ENCODE measurements at regions not wholly inside any gene's neighbourhood (a gene's known extent, or its start where the extent isn't known, plus 50 kb on each side); places are given as distances from the start of the nearest gene placed in this dataset.

DNA sequence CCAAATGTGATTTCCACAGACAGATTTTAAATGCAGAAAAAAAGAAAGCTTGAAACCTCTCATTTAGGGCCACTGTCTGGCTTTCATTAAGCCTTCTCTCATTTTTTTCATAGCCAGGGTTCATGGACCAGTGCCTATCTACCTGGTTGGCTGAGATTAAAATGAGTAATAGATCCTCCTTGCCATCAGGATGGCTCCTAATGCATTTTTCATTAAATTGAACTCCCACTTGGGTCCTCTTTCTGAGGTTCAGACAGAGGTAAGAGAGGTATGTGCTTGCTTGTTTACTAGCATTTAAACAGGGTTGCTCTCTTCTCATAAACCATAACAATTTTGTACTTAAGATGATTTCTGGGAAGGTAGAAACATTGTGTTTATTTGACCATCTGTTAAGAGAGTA is 473.0 kb downstream of the TBC1D4 start:
- H3K4me1 Mint-ChIP-seq, result no peaks in the 10 kb centered on the region
- no peaks in the 10 kb centered on the region for H3K36me3 Mint-ChIP-seq
- peaks cover 3% of the 10 kb centered on the region for H3K27me3 Mint-ChIP-seq
- no peaks in the 10 kb centered on the region for H3K9me3 Mint-ChIP-seq
- no peak for DNase-seq
- no peak overlapping the region for H3K4me3 Mint-ChIP-seq
- H3K27ac Mint-ChIP-seq, result no peak overlapping the region

DNA sequence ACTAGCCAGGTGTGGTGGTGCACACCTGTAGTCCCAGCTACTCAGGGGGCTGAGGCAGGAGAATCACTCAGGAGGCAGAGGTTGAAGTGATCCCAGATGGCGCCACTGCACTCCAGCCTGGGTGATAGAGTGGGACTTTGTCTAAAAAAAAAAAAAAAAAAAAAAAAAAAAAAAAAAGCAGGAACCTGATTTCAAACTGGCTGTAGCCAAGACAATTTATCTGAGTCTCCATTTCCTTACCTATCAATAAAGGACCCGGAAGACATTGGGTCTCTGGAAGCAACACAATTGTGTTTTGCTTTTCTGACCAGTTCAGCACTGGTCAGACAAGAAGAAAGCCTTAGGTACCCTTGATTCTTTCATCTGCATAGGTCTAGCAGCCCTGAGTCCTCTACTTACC is 491.0 kb downstream of the TBC1D4 start:
- Mint-ChIP-seq H3K4me3 (no peak overlapping the region), H3K4me1 (no peaks in the 10 kb centered on the region), H3K27me3 (no peaks in the 10 kb centered on the region), H3K36me3 (no peaks in the 10 kb centered on the region), H3K9me3 (no peaks in the 10 kb centered on the region), H3K27ac (no peak overlapping the region)
- no peak for DNase-seq

DNA sequence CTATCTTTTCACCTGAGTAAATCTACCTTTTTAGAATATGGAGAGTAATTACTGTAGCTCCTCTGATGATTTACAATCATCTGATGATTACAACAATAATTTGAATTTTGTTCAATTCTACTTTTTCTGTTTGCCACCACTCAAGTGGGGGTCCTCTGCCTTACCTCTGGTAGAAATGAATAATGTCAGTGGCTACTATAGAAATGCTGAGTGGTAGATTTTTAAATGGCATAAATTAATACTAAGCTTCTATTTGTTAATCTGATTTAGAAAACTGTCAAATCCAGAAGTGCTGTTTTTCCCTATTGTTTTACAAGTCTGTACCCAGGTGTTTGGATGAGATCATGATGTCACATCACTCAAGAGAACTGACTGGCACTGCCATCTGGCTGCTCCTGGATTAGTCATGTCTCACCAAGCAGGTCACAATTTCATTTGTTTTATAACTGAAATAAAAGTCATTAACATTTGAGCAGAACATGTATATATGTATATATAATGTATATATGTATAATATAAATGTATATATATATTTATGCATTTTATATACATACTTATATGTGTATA is 494.8 kb downstream of the TBC1D4 start:
- Mint-ChIP-seq H3K4me3 (no peak overlapping the region), H3K27ac (no peak overlapping the region), H3K36me3 (no peaks in the 10 kb centered on the region), H3K27me3 (no peaks in the 10 kb centered on the region), H3K9me3 (no peaks in the 10 kb centered on the region), H3K4me1 (no peaks in the 10 kb centered on the region)
- no peak for DNase-seq

DNA sequence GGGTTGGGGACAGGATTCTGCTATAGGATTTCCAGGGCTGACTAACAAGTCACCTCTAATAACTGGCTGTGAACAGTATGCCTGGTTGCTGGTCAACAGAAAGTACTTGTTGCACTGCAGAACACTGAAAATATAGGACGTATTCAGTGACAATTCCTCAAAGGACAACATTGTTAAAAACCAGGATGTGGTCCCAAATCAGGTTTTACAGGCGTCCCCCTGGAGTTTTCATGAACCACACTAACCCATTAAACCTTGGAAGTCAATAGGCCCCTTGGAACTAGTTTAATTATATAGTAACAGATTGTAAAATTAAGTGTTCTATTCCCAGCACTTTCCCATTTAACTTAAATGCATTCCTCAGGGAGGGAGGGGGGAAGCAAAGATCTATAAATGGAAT is 495.4 kb downstream of the TBC1D4 start:
- no peaks in the 10 kb centered on the region for H3K27me3 Mint-ChIP-seq
- no peak overlapping the region for H3K27ac Mint-ChIP-seq
- H3K4me1 Mint-ChIP-seq, result no peaks in the 10 kb centered on the region
- H3K9me3 Mint-ChIP-seq, result no peaks in the 10 kb centered on the region
- DNase-seq, result no peak
- H3K36me3 Mint-ChIP-seq, result no peaks in the 10 kb centered on the region
- H3K4me3 Mint-ChIP-seq, result no peak overlapping the region

DNA sequence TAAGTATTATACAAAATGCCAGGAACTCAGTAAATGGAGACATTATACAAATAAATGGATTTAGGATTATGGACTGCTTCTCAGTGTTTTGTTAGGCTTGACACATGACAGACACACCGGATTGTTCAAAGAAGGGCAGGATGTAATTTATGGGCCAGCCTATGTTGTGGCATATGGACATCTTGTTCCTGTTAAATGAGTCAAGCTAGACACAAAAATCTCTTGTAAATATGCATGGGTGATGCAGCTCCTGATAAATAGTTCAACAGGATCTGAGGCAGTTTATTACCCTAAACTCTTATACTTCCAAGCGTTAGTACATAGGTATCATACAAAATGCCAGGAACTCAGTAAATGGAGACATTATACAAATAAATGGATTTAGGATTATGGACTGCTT is 502.3 kb downstream of the TBC1D4 start:
- Mint-ChIP-seq H3K4me1 (no peaks in the 10 kb centered on the region), H3K27ac (no peak overlapping the region), H3K27me3 (peaks cover 3% of the 10 kb centered on the region), H3K36me3 (no peaks in the 10 kb centered on the region), H3K4me3 (no peak overlapping the region), H3K9me3 (no peaks in the 10 kb centered on the region)
- no peak for DNase-seq

DNA sequence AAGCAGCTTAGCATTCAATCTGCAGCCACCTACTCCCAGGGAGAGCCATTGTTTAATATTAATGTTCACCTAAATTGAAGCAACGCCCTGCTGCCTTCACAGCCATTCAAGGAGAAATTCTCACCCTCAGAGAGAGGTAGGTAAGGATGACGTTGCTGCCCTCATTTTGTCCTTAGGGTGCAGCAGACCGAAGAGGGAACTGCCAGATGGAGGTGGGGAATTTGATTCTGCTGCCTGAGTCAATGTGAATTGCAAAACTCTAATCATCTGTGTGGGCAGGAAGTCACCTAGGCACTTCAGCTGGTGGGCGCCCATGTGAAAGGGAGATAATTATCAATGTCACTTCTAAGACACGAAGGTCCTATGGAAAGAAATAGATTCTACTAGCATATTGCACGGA is 503.4 kb downstream of the TBC1D4 start:
- no peak overlapping the region for H3K27ac Mint-ChIP-seq
- H3K36me3 Mint-ChIP-seq, result no peaks in the 10 kb centered on the region
- H3K4me1 Mint-ChIP-seq, result no peaks in the 10 kb centered on the region
- no peak for DNase-seq
- peaks cover 4% of the 10 kb centered on the region for H3K27me3 Mint-ChIP-seq
- H3K4me3 Mint-ChIP-seq, result no peak overlapping the region
- no peaks in the 10 kb centered on the region for H3K9me3 Mint-ChIP-seq

DNA sequence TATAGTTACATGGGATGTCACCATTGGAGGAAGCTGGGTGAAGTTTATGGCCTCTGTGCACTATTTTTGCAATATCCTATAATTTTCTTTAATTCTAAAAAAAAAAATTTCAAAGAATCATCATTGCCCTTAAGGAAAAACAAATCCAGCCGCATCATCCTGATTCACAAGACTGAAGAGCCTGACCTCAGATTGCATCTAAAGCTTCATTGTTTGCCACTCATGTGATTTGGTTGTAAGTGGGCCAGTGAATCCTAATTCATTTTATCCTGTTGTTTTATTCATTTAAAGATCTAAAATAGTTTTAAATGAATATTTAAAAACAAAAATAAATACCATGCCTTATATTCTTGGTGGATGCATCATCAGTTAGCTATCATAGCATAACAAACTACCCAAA is 504.5 kb downstream of the TBC1D4 start:
- no peak for DNase-seq
- peaks cover 7% of the 10 kb centered on the region for H3K27me3 Mint-ChIP-seq
- no peak overlapping the region for H3K4me3 Mint-ChIP-seq
- no peak overlapping the region for H3K27ac Mint-ChIP-seq
- no peaks in the 10 kb centered on the region for H3K4me1 Mint-ChIP-seq
- H3K9me3 Mint-ChIP-seq, result no peaks in the 10 kb centered on the region
- no peaks in the 10 kb centered on the region for H3K36me3 Mint-ChIP-seq

DNA sequence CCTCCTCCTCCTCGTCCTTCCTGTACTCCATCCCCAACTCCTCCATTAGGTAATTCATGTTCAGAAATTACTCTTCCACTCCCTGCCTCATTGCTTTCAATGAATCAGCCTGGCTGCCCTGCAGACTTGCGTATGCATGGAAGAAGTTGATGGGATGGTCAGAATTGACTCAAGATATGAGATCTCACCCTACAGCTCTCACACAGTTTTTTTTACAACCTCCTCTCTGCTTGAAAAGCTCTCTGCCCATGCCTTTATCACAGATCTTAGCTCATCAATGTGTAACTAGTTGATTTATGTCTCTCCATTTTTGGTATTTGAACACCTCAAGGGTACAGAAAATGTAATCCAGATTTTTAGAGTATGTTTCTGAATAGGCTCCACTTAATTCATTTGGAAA is 506.9 kb downstream of the TBC1D4 start:
- Mint-ChIP-seq H3K27me3 (peaks cover 7% of the 10 kb centered on the region), H3K4me3 (no peak overlapping the region), H3K27ac (no peak overlapping the region), H3K9me3 (no peaks in the 10 kb centered on the region), H3K4me1 (no peaks in the 10 kb centered on the region), H3K36me3 (no peaks in the 10 kb centered on the region)
- no peak for DNase-seq

DNA sequence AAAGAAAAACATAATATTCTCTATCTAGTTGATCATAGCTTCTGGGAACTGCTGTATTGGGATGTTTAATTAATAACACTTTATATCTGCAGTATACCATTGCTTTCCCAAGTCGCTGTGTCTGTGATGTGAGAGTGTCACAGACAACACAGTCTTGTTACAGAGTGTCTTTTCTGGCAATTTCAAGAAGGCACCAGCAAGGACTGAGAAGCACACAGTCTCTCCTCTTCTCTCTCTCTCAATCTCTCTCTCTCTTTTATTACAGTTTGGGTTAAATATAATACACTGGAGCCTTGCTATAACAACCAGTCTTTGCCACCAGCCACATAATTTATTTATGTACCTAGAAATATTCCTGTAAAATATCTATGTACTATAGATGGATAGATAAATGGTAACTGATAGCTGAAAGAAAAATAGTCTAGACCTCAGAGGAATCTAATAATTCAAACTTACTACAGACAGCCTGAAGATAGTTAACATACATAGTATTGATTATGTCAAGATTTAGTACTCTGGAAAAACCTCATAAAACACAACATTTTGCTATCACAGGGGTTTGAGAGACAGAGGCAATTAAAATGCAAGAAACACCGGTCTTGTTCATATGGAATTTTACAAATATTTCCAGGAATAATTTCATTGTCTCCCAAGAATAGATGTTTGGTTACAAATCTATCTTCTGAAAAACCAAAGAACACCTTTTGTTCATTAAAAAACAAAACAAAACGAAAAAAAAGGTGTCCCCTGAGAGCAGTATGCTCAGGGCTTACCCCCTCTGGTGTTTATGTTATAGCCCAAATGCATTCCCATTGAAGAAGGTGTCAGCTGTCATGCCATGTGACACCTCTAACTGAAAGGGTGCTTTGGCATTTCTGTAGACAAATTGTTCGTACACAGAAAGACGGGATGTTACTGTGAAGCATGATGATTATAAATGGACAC is 507.8 kb downstream of the TBC1D4 start:
- Mint-ChIP-seq H3K4me1 (no peaks in the 10 kb centered on the region), H3K27ac (no peak overlapping the region), H3K36me3 (no peaks in the 10 kb centered on the region), H3K4me3 (no peak overlapping the region), H3K27me3 (peaks cover 7% of the 10 kb centered on the region), H3K9me3 (no peaks in the 10 kb centered on the region)
- no peak for DNase-seq

DNA sequence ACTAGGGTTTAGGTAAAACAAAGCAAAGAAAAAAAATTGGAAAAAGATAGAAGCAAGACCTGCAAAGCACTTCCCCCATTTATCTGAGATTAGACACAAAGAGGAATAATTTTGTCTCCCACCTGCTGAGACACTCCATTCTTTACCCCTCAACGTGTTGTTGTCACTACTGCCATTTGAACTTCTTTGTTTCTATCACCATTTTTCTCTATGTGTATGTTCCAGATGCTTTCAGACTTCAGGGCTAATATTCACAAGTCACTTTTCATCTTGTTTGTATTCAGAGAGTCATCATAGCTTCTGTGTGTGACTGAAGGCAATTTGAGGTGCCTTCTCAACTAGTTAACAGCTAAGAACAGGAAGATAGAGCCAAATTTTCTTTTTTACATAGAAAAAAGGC is 512.5 kb downstream of the TBC1D4 start:
- Mint-ChIP-seq H3K36me3 (no peaks in the 10 kb centered on the region), H3K9me3 (no peaks in the 10 kb centered on the region), H3K4me1 (no peaks in the 10 kb centered on the region), H3K4me3 (no peak overlapping the region), H3K27me3 (peaks cover 5% of the 10 kb centered on the region), H3K27ac (no peak overlapping the region)
- DNase-seq, result no peak

DNA sequence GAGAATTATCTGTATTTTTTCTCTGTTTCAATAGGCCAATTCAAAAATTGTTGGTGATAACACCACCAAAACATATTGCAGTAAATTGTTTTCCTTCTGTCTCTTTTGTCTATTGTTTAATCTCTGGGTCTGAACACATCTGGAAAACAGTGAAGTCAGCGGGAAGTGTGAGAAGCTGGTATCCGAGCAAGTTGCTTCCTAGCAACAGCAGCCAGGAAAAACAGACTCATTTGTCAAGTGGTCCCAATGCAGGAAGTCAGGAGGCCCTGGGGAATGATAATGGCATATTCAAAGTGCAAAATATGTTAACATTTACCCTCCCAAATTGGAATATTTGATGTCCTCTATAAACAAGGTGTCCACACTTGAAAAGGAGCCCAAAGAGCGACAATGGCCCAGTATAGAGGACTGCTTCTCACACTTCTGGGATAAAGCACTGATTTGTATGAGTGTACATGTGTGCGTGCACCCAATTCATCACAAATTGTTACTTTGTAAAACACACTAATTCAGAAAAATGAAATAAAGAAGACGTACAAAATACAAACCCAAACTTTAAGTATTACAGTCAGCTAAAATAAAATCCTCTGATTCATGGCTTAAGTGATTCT is 515.0 kb downstream of the TBC1D4 start:
- no peaks in the 10 kb centered on the region for H3K36me3 Mint-ChIP-seq

DNA sequence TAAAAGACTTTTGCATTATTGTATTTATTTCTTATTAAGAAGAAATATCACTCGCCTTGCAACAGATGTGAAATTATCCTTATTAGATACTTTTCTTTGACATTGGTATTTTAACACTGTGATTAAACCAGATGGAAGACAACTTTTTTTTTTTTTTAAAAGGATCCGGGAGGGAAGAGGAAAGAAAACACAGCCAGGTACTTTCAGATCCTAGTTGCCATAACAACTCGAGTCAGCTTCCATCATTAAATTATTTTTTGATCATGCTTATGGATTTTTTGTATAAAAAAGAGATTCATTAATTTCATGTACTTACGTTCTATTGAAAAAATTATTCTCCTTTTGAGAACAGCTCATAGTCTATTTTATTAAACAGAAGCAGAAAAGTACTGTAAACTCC is 515.7 kb downstream of the TBC1D4 start:
- Mint-ChIP-seq H3K36me3 (no peaks in the 10 kb centered on the region), H3K9me3 (no peaks in the 10 kb centered on the region), H3K27ac (no peak overlapping the region), H3K27me3 (peaks cover 4% of the 10 kb centered on the region), H3K4me3 (no peak overlapping the region), H3K4me1 (no peaks in the 10 kb centered on the region)
- DNase-seq, result no peak

More for the DNA sequence above, 515.0 kb downstream of the TBC1D4 start:
- H3K27me3 Mint-ChIP-seq, result peaks cover 2% of the 10 kb centered on the region
- no peak overlapping the region for H3K4me3 Mint-ChIP-seq
- H3K4me1 Mint-ChIP-seq, result no peaks in the 10 kb centered on the region
- no peak for DNase-seq
- H3K9me3 Mint-ChIP-seq, result no peaks in the 10 kb centered on the region
- no peak overlapping the region for H3K27ac Mint-ChIP-seq

DNA sequence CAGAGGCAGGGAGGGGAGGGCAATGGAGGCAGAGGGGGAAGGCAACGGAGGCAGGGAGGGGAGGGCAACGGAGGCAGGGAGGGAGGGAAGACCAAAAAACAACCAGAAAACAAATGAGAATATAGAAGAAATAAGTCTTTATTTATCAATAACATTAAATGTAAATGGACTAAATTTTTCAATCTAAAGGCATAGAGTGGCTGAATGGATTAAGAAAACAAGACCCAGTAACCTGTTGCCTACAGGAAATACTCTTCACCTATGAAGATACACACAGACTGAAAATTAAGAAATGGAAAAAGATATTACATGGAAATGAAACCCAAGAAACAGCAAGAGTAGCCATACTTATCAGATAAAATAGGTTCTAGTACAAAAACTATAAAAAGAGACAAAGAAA is 536.3 kb downstream of the TBC1D4 start:
- Mint-ChIP-seq H3K4me1 (no peaks in the 10 kb centered on the region), H3K9me3 (peaks cover 22% of the 10 kb centered on the region), H3K27ac (no peak overlapping the region), H3K27me3 (no peaks in the 10 kb centered on the region), H3K4me3 (no peak overlapping the region), H3K36me3 (peaks cover 2% of the 10 kb centered on the region)
- DNase-seq, result no peak

DNA sequence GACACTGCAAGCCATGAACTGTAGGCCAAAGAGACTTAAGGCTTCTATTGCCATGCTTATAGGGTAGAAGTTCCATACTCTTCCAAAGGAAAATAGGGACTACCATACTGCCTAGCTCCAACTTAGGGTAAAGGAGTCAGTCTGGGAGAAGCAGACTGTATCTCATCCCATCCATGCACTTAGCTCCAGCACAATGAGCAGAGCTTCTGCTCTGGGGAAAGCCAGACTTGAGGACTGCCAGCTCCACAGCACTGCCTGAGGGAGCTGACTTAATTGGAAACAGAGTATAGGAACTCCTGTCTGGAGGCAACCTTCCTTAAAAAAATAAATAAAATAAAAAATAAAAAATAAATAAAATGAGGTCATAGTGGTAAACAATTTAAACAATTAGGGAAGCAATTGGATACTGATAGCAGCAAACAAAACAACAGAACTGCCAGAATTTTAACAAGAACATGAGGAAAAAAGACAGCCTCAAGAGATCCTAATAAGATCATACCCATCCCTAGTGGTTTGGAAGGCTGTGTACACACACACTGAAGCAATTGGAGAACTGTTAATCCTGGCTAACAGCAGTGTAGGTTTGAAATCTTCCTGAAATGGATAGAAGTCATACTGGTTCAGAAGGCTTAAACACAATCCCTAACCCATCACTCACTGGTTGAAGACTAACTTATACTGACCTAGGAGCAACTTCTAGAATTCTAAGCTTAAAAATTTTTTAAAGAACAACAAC is 550.1 kb downstream of the TBC1D4 start:
- Mint-ChIP-seq H3K27ac (no peak overlapping the region), H3K4me3 (no peak overlapping the region), H3K27me3 (peaks cover 8% of the 10 kb centered on the region), H3K36me3 (no peaks in the 10 kb centered on the region), H3K4me1 (no peaks in the 10 kb centered on the region), H3K9me3 (peaks cover 1% of the 10 kb centered on the region)
- no peak for DNase-seq

Data from activated naive CD8-positive, alpha-beta T cell treated with anti-CD3 and anti-CD28 coated beads for 36 hours (primary cell).